Hypothalamus (tissue), 51 donors: ENCODE measurements at regions not wholly inside any gene's neighbourhood (a gene's known extent, or its start where the extent isn't known, plus 50 kb on each side); places are given as distances from the start of the nearest gene placed in this dataset.

Source experiments
- DNase-seq, 51 donors: peaks; one replicate each; lab custom pipeline; 2025; lab: John Stamatoyannopoulos, UW

- no peak for DNase-seq
Observed at GRCh38 chr6:15960740-15961634, 167.9 kb upstream of the MYLIP start.

GRCh38 chr6:15957655-15958169 lies 171.2 kb upstream of the MYLIP start:
- DNase-seq = no peak

DNA sequence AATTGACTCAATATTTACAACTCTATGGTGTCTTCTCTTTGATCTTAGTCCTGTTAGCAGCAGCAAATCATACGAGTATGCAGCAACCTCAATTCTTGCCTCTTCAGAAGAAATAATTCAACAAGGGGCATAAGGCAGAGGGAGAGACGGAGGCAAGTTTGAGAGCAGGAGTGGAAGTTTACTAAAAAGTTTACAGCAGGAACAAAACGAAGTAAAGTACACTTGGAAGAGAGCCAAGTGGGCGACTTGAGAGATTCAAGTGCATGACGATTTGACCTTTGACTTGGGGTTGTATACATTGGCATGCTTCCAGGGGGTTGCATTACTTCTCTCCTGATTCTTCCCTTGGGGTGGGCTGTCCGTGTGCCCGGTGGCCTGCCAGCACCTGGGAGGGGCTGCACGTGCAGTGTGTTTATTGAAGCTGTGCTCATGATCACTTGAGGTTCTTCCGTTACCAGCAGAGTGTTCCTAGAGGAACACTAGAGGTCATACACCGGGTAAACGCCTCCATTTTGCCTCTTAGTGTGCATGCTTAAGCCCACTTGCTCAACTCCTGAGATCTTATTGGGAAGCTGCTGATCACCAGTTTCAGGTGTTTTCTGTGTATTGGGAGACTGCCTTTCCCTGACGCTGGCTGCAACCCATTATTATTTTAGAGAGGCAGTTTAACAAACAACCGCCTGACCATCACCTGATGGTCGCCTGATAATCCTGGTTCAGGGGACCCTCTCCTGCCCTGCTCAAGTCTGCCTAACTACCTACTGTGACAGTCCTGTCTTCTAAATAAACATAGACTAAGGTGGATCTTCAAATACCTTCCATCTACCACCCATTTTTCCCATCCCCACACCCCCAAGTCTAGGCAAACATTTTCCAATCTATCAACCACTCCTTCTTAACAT lies 172.4 kb upstream of the MYLIP start:
- no peak for DNase-seq

- DNase-seq = no peak
Observed at GRCh38 chr6:15955484-15955883, 173.4 kb upstream of the MYLIP start.

DNA sequence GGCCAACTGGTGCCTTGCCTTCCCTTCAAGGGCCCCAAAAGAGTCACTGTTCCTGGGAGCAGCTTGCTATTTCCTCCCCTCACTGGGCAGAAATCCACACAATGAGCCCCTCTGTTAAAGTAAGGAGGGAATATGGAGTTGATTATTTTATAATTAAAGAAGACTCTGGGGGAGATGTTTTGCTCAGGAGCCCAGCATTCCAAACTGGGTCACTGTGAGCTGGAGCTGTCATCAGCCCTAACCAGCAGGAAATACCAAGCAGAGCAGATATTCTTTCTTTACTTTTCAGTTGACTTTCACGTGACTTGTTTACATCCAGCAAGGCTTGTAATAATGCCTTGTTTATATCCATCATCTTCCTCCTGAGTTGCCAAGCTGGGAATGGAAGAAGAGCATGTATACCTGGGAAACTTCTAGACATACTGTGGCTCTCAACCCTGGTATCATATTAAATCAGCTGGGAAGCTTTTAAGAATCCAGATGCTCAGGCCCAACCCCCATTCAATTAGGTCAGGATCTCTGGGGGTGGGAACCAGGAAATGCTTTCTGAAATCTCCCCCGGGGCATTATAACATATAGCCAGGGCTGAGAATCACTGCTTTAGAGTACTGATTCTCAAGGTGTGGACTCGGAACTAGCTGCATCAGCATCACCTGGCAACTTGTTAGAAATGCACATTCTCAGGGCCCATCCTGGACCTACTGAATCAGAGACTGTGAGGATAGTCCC lies 175.6 kb upstream of the MYLIP start:
- DNase-seq = no peak

GRCh38 chr6:15952231-15953151 lies 176.4 kb upstream of the MYLIP start:
- no peak for DNase-seq

DNA sequence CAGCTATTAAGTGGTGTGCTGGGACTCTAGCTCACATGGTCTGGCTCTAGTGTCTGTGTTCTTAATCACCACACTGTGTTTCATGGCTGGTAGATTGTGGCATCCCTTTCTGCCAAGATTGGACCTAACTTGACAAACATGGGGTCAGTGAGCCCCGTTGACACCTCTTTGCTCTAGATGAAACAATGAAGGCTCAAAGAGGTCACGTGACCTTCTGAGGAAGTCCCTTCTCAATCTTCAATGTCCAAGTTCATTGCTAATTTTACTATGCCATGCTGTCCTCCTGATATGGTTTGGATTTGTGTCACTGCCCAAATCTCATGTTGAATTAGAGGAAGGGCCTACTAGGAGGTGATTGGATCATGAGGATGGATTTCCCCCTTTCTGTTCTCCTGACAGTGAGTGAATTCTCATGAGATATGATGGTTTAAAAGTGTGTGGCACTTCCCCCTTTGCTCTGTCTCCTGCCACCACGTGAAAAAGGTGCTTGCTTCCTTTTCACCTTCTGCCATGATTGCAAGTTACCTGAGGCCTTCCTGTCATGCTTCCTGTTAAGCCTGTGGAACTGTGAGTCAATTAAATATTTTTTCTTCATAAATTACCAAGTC lies 177.8 kb upstream of the MYLIP start:
- no peak for DNase-seq

GRCh38 chr6:15949982-15950381 lies 178.9 kb upstream of the MYLIP start:
- DNase-seq = no peak

DNA sequence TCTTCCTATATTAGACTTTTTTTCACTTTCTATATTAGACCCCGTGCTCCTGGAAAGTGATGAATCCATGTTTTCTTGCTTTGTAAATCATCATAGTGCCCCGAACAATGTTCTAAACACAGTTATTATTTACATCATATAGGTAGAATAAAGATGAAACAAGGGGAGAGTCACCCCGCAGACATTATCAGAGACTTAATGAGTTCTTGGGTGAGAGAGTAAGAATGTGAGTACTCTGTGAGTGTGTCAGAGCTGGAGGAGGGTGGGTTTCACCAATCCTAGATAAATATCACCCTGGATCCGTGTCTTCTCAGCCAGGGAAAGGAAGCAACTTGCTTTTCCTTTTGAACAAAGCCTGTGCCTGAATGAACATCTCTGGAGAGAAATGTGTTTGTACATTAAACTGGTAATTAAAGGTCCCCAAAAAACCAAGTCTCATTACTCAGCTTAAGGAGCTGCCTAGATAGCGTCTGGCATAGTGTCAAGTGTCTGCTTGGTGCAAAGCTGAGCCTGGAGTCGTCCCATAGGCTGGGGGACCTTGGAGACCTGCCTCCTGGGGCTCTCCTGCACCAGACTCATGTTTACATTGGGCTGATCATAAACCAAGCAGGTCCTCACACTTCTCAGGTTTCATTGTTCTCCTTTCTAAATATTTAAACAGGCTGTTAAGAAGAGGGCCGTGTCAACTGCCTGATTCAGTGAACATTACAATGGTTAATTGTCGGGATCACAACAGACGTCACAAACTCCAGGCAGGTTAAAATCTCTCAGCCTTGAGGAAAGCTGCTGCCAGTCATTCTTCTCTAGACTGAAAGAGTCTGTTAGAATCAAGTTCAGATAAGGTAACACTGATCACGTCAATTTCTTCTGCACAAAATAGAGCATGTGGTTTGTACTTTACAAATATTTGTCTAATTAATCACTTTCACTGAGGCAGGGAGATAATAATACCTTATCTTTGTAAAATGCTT lies 179.7 kb upstream of the MYLIP start:
- DNase-seq = no peak

DNA sequence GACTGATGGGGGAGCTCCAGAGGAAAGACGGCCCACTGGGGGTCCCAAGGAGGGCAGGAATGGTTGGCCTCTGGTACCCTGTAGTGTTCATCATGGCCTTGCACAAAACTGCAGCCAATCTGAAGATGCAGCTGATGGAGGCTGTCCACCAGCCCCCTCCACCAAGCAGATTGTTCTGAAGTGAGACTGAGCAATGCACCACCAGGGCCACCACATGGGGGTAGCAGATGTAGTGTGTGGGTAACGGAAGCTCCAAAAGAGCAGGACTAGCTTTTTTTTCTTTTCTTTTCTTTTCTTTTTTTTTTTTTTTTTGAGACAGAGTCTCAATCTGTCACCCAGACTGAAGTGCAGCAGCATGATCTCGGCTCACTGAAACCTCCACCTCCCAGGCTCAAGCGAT lies 181.0 kb upstream of the MYLIP start:
- DNase-seq = no peak

DNA sequence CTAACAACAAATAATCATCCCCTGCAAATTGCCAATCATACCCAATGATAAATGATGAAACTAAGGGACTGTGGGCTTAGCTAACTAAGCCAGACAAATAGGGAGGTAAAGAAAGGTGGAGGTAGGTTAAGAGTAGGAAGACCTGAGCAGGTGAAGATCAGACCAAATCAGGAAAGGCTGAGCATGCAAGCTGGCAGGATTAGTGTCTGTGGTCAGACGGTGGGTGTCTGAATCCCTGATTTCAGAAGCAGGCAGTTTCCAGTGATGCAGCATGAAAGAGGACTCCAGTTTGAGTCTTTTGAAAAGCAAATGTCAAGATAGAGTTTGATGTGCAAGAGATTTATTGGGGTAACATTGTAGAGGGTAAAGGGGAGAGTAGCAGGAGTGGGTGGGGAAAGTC lies 181.4 kb upstream of the MYLIP start:
- no peak for DNase-seq

GRCh38 chr6:15946701-15947385 lies 182.0 kb upstream of the MYLIP start:
- no peak for DNase-seq

DNA sequence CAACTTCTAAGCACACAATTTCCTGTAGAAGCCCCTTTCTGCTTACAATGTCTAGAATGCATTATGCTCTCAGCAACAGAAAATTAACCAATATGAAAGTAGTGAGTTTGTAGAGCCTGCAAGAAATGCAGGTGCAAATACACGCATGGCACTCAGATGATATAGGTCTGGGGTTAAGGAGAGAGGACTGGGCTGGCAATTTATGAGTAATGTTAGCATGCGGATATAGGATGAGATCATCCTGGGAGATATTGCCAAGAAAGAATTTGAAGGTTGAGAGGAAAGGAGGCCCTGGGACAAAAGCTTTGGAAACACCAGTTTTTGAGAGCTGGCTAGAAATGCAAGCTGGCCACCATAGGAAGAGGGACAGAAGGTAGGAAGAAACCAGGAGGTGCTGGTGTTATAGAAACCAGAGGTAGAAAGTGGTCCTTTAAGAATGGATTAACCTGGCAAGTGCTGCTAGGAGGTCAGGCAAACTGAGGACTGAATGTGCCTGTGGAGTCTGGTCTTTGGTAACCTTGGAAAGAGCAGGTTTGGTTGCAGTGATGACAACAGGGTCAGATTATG lies 183.2 kb upstream of the MYLIP start:
- no peak for DNase-seq

DNA sequence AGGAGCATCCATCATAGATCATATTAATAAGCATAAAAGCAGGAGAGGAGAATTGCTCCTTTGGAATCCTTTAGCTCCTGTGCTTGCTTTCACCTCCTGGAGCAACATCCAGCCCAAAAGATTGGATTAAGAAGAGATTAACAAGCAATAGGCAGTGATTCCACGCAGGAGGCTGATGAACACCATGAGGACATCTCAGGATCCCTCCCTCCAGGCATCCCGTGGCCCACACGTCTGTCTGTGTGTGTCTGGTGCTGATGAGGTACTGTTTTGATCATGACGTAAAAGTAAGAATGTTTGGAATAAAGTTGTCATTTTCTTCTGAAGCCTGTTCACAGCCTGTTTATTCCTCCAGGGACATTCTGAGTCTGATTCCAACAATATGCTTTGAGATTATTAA lies 185.5 kb upstream of the MYLIP start:
- no peak for DNase-seq

GRCh38 chr6:15941168-15941567 lies 187.7 kb upstream of the MYLIP start:
- DNase-seq = no peak

DNA sequence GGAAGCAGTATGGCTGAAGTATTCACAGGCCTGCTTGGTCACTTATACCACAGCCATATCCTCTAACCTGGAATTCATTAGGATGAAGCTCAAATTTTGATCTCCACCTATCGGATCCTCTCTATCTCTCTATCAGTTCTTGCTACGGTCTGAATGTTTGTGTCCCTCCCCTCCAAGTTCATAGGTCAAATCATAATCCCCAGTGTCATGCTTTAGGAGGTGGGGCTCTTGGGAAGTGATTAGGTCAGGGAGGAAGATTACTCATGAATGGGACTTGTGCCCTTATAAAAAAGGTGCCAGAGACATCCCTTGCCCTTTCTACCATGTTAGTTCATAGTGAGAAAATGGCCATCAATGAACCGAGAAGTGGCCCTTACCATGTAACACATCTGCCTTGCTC lies 190.8 kb upstream of the MYLIP start:
- DNase-seq = no peak

- no peak for DNase-seq
Observed at GRCh38 chr6:15937602-15938001, 191.3 kb upstream of the MYLIP start.
